ENCODE measurements at regions not wholly inside any gene's neighbourhood (a gene's known extent, or its start where the extent isn't known, plus 50 kb on each side); places are given as distances from the start of the nearest gene placed in this dataset.

GRCh38 chr13:76735641-76736040, 150.6 kb downstream of the KCTD12 start:
- H3K9me3 Mint-ChIP-seq (ENCODE audit: unreplicated experiment), result no peaks in the 10 kb centered on the region
- no peak for DNase-seq (ENCODE audit: extremely low spot score, unreplicated experiment)
- no peaks in the 10 kb centered on the region for H3K36me3 Mint-ChIP-seq (ENCODE audit: unreplicated experiment)
- no peak overlapping the region for H3K4me3 Mint-ChIP-seq (ENCODE audit: unreplicated experiment)
- TF ChIP-seq CTCF (IDR thresholded peaks at IDR 0.05), result no peak
- no peaks in the 10 kb centered on the region for H3K27me3 Mint-ChIP-seq (ENCODE audit: unreplicated experiment)
- no peaks in the 10 kb centered on the region for H3K4me1 Mint-ChIP-seq (ENCODE audit: unreplicated experiment)
- H3K27ac Mint-ChIP-seq (ENCODE audit: unreplicated experiment), result no peak overlapping the region

- no peak for TF ChIP-seq CTCF (IDR thresholded peaks at IDR 0.05)
- no peaks in the 10 kb centered on the region for H3K9me3 Mint-ChIP-seq (ENCODE audit: unreplicated experiment)
- H3K27me3 Mint-ChIP-seq (ENCODE audit: unreplicated experiment), result no peaks in the 10 kb centered on the region
- H3K36me3 Mint-ChIP-seq (ENCODE audit: unreplicated experiment), result no peaks in the 10 kb centered on the region
- H3K27ac Mint-ChIP-seq (ENCODE audit: unreplicated experiment), result no peak overlapping the region
- no peak overlapping the region for H3K4me3 Mint-ChIP-seq (ENCODE audit: unreplicated experiment)
- peaks cover 4% of the 10 kb centered on the region for H3K4me1 Mint-ChIP-seq (ENCODE audit: unreplicated experiment)
- no peak for DNase-seq (ENCODE audit: extremely low spot score, unreplicated experiment)
Observed at GRCh38 chr13:76733671-76734070, 152.5 kb downstream of the KCTD12 start.

GRCh38 chr13:76732367-76732766, 153.8 kb downstream of the KCTD12 start:
- Mint-ChIP-seq H3K4me1 (ENCODE audit: unreplicated experiment) (peaks cover 4% of the 10 kb centered on the region), H3K9me3 (ENCODE audit: unreplicated experiment) (peaks cover under 1% of the 10 kb centered on the region), H3K27ac (ENCODE audit: unreplicated experiment) (no peak overlapping the region), H3K27me3 (ENCODE audit: unreplicated experiment) (no peaks in the 10 kb centered on the region), H3K36me3 (ENCODE audit: unreplicated experiment) (no peaks in the 10 kb centered on the region), H3K4me3 (ENCODE audit: unreplicated experiment) (no peak overlapping the region)
- no peak for TF ChIP-seq CTCF (IDR thresholded peaks at IDR 0.05)
- DNase-seq (ENCODE audit: extremely low spot score, unreplicated experiment), result no peak

GRCh38 chr13:76730220-76730619, 156.0 kb downstream of the KCTD12 start:
- no peak for TF ChIP-seq CTCF (IDR thresholded peaks at IDR 0.05)
- Mint-ChIP-seq H3K27me3 (ENCODE audit: unreplicated experiment) (no peaks in the 10 kb centered on the region), H3K4me1 (ENCODE audit: unreplicated experiment) (peaks cover 12% of the 10 kb centered on the region), H3K27ac (ENCODE audit: unreplicated experiment) (peak overlapping the region; percentile 0), H3K4me3 (ENCODE audit: unreplicated experiment) (no peak overlapping the region), H3K9me3 (ENCODE audit: unreplicated experiment) (peaks cover 6% of the 10 kb centered on the region), H3K36me3 (ENCODE audit: unreplicated experiment) (no peaks in the 10 kb centered on the region)
- DNase-seq (ENCODE audit: extremely low spot score, unreplicated experiment), result no peak

- DNase-seq (ENCODE audit: extremely low spot score, unreplicated experiment), result no peak
- no peak overlapping the region for H3K4me3 Mint-ChIP-seq (ENCODE audit: unreplicated experiment)
- peaks cover 15% of the 10 kb centered on the region for H3K4me1 Mint-ChIP-seq (ENCODE audit: unreplicated experiment)
- H3K9me3 Mint-ChIP-seq (ENCODE audit: unreplicated experiment), result peaks cover 6% of the 10 kb centered on the region
- no peak overlapping the region for H3K27ac Mint-ChIP-seq (ENCODE audit: unreplicated experiment)
- no peaks in the 10 kb centered on the region for H3K27me3 Mint-ChIP-seq (ENCODE audit: unreplicated experiment)
- TF ChIP-seq CTCF (IDR thresholded peaks at IDR 0.05), result no peak
- no peaks in the 10 kb centered on the region for H3K36me3 Mint-ChIP-seq (ENCODE audit: unreplicated experiment)
Observed at GRCh38 chr13:76729691-76730090, 156.5 kb downstream of the KCTD12 start.
